Activated gamma-delta T cell treated with anti-CD3 and anti-CD28 coated beads, Interleukin-2, amount 50 U/mL, for 16 hours (primary cell): ENCODE measurements at regions not wholly inside any gene's neighbourhood (a gene's known extent, or its start where the extent isn't known, plus 50 kb on each side); places are given as distances from the start of the nearest gene placed in this dataset.

Experiments used
- DNase-seq: peaks from one replicate; pipeline ENCODE4 v3.0.0-alpha.2; 2020; ENCODE audit warnings: low read depth

GRCh38 chr11:88448131-88448670 lies 110.7 kb upstream of the CTSC start:
- DNase-seq, result no peak

- no peak for DNase-seq
These were observed 109.7 kb upstream of the CTSC start for GRCh38 chr11:88447281-88447680.

GRCh38 chr11:88439356-88439755 lies 101.8 kb upstream of the CTSC start:
- DNase-seq, result no peak

- no peak for DNase-seq
These were observed 101.2 kb upstream of the CTSC start for GRCh38 chr11:88438721-88439120.

GRCh38 chr11:88435415-88435814 lies 97.9 kb upstream of the CTSC start:
- no peak for DNase-seq

- no peak for DNase-seq
These were observed 96.9 kb upstream of the CTSC start for GRCh38 chr11:88434333-88434976.

- no peak for DNase-seq
These were observed 96.1 kb upstream of the CTSC start for GRCh38 chr11:88433536-88434230.

- DNase-seq, result no peak
These were observed 94.3 kb upstream of the CTSC start for GRCh38 chr11:88431675-88432341.

- DNase-seq, result no peak
These were observed 91.4 kb upstream of the CTSC start for GRCh38 chr11:88428959-88429358.

GRCh38 chr11:88427719-88428118 lies 90.2 kb upstream of the CTSC start:
- DNase-seq, result no peak

GRCh38 chr11:88424881-88425280 lies 87.3 kb upstream of the CTSC start:
- no peak for DNase-seq

- peak; percentile 5 for DNase-seq
These were observed 84.0 kb upstream of the CTSC start for GRCh38 chr11:88421530-88421929.

- no peak for DNase-seq
These were observed 82.7 kb upstream of the CTSC start for GRCh38 chr11:88420165-88420791.

GRCh38 chr11:88418508-88418907 lies 81.0 kb upstream of the CTSC start:
- DNase-seq, result no peak

- no peak for DNase-seq
These were observed 78.0 kb upstream of the CTSC start for GRCh38 chr11:88415495-88415894.

- DNase-seq, result peak; percentile 5
These were observed 77.5 kb upstream of the CTSC start for GRCh38 chr11:88414981-88415413.

- no peak for DNase-seq
These were observed 76.9 kb upstream of the CTSC start for GRCh38 chr11:88414385-88414861.

- DNase-seq, result no peak
These were observed 73.7 kb upstream of the CTSC start for GRCh38 chr11:88411265-88411664.

GRCh38 chr11:88410656-88411055 lies 73.1 kb upstream of the CTSC start:
- DNase-seq, result no peak

GRCh38 chr11:88410056-88410455 lies 72.5 kb upstream of the CTSC start:
- DNase-seq, result no peak

- DNase-seq, result no peak
These were observed 69.3 kb upstream of the CTSC start for GRCh38 chr11:88406876-88407275.

- DNase-seq, result no peak
These were observed 68.3 kb upstream of the CTSC start for GRCh38 chr11:88405853-88406252.
